OCI-LY3 (cell line): ENCODE measurements at regions not wholly inside any gene's neighbourhood (a gene's known extent, or its start where the extent isn't known, plus 50 kb on each side); places are given as distances from the start of the nearest gene placed in this dataset.
A peak's percentile ranks its signal among the peaks of the same experiment; 100 is the strongest.

Experiments
- H2AFZ ChIP-seq: fragments of 200-600, 300-600 bp; shearing (Covaris generic); 2 replicates; pipeline ENCODE4 v1.6.0; 2014; ENCODE audit warnings: antibody characterized with exemption, low read depth, low read length
- H3K27ac ChIP-seq: fragments of 200-600, 300-600 bp; sonication (generic); 2 replicates; pipeline ENCODE4 v1.5.1; 2014; ENCODE audit warnings: mild to moderate bottlenecking, low read length, moderate library complexity, mixed read lengths
- H3K27me3 ChIP-seq: fragments of 200-600, 300-600 bp; sonication (generic); 2 replicates; pipeline ENCODE4 v1.6.1; 2014; ENCODE audit warnings: low read depth, low read length, mixed read lengths
- H3K36me3 ChIP-seq: fragments of 200-600, 300-600 bp; sonication (generic); replicated peaks from 2 replicates; pipeline ENCODE3; 2014; ENCODE audit warnings: low read depth, low read length, mixed read lengths
- H3K4me1 ChIP-seq: fragments of 300-600, 200-600 bp; sonication (generic); 2 replicates; pipeline ENCODE4 v1.6.1; 2014; ENCODE audit warnings: low read length, mixed read lengths
- H3K4me2 ChIP-seq: fragments of 200-600, 300-600 bp; sonication (generic); 2 replicates; pipeline ENCODE4 v1.6.1; 2014; ENCODE audit warnings: low read length, mixed read lengths
- H3K4me3 ChIP-seq: fragments of 300-600, 200-600 bp; sonication (generic); 2 replicates; pipeline ENCODE4 v1.5.1; 2014; ENCODE audit warnings: antibody characterized with exemption, mild to moderate bottlenecking, low read length, moderate library complexity
- H3K79me2 ChIP-seq: fragments of 300-600, 200-600 bp; shearing (Covaris generic); 2 replicates; pipeline ENCODE4 v1.6.1; 2014; ENCODE audit warnings: mild to moderate bottlenecking, low read length, mixed read lengths
- H3K9ac ChIP-seq: fragments of 300-600, 200-600 bp; shearing (Covaris generic); 2 replicates; pipeline ENCODE4 v1.6.0; 2014; ENCODE audit warnings: mild to moderate bottlenecking, low read length, moderate library complexity
- H3K9me3 ChIP-seq: fragments of 200-600, 300-600 bp; shearing (Covaris generic); 2 replicates; pipeline ENCODE4 v1.6.1; 2014; ENCODE audit warnings: low read length, mixed read lengths; ENCODE audit not compliant: insufficient read depth
- H4K20me1 ChIP-seq: fragments of 200-600, 300-600 bp; sonication (generic); 2 replicates; pipeline ENCODE4 v1.6.1; 2016; ENCODE audit warnings: low read length, mixed read lengths; ENCODE audit not compliant: insufficient read depth
- CTCF ChIP-seq: fragments of 200-600, 300-600 bp; sonication (generic); IDR thresholded peaks from 2 replicates; pipeline ENCODE4 v1.5.1; 2014; ENCODE audit warnings: antibody characterized with exemption, low read length, low read depth
- EZH2phosphoT487 ChIP-seq: fragments of 200-600 bp; shearing (Covaris generic); IDR thresholded peaks from 2 replicates; pipeline ENCODE4 v1.6.1; 2018; ENCODE audit warnings: antibody characterized with exemption, mixed run types, low read depth

DNA sequence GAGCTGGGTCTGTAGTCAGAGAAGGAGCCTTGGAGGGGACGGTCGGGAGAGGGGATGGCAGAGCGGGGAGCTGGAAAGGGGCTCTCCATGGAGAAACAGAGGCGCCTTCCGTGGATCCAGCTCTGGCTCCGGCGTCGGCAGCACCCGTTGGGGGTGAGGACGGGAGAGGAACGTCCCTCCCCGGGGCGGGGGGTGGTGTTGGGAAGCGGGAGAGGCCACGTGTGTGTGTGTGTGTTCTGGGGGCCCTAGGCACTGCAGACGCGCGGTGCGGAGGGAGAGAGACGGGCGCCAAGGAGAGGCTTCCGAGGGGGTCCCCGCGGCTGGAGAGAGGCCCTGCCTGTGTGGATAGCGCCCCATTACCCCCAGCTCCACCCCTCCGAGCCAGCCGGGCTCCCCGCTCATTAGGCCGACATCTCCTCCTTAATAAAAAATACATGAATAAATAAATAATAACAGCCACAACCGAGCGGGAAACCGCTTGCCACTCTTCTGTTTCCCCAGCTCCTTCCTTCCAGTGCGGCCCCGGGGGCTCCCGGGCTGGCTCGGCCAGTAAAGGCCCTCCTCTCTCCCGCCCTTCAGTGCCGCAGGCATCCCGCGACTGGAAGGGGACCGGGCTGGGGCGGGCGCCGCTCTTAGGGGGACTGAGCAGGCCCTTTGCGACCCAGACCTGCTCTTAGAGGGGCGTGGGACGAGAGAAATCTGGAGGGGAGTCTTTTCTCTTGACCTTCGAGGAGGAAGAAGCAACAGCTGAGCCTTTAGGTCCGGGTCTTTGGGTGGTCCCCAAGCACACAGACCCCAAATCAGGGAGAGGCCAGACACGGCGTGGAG is 71.3 kb upstream of the ARAP3 start:
- H3K27ac ChIP-seq, result no peak overlapping the region
- H3K36me3 ChIP-seq, result no peaks in the 10 kb centered on the region
- H3K79me2 ChIP-seq, result no peaks in the 10 kb centered on the region
- no peak overlapping the region for H3K4me2 ChIP-seq
- H3K9me3 ChIP-seq, result no peaks in the 10 kb centered on the region
- peaks cover 5% of the 10 kb centered on the region; the same call in 1 of the 2 replicates for H4K20me1 ChIP-seq
- TF ChIP-seq EZH2phosphoT487 (no peak), CTCF (no peak)
- H3K4me1 ChIP-seq, result peaks cover under 1% of the 10 kb centered on the region; the same call in 1 of the 2 replicates
- no peaks in the 10 kb centered on the region for H3K27me3 ChIP-seq
- no peak overlapping the region for H2AFZ ChIP-seq
- no peak overlapping the region for H3K4me3 ChIP-seq
- H3K9ac ChIP-seq, result no peak overlapping the region

- Histone ChIP-seq H4K20me1 (no peaks in the 10 kb centered on the region), H3K27ac (no peak overlapping the region), H3K27me3 (no peaks in the 10 kb centered on the region), H2AFZ (no peak overlapping the region), H3K36me3 (no peaks in the 10 kb centered on the region), H3K9me3 (no peaks in the 10 kb centered on the region), H3K4me3 (peak overlapping the region; percentile 35), H3K4me2 (peak overlapping the region; percentile 69), H3K79me2 (no peaks in the 10 kb centered on the region), H3K4me1 (peaks cover 18% of the 10 kb centered on the region), H3K9ac (peak overlapping the region; percentile 11; the same call in 1 of the 2 replicates)
- TF ChIP-seq EZH2phosphoT487, result no peak
- TF ChIP-seq CTCF, result no peak
Observed at GRCh38 chr5:141747152-141748141, 65.4 kb upstream of the ARAP3 start.

GRCh38 chr5:141746395-141746794 is 64.4 kb upstream of the ARAP3 start:
- Histone ChIP-seq H3K27ac (no peak overlapping the region), H3K9ac (no peak overlapping the region), H2AFZ (no peak overlapping the region), H3K36me3 (no peaks in the 10 kb centered on the region), H3K27me3 (no peaks in the 10 kb centered on the region), H3K9me3 (no peaks in the 10 kb centered on the region), H3K4me3 (no peak overlapping the region), H4K20me1 (no peaks in the 10 kb centered on the region), H3K4me1 (peaks cover 18% of the 10 kb centered on the region), H3K4me2 (no peak overlapping the region), H3K79me2 (no peaks in the 10 kb centered on the region)
- no peak for TF ChIP-seq EZH2phosphoT487
- no peak for TF ChIP-seq CTCF

- TF ChIP-seq EZH2phosphoT487, result no peak
- no peak for TF ChIP-seq CTCF
- Histone ChIP-seq H3K79me2 (no peaks in the 10 kb centered on the region), H2AFZ (no peak overlapping the region), H3K27me3 (no peaks in the 10 kb centered on the region), H3K4me1 (peaks cover 18% of the 10 kb centered on the region), H3K36me3 (no peaks in the 10 kb centered on the region), H3K27ac (no peak overlapping the region), H3K4me2 (no peak overlapping the region), H4K20me1 (no peaks in the 10 kb centered on the region), H3K9me3 (no peaks in the 10 kb centered on the region), H3K9ac (no peak overlapping the region), H3K4me3 (no peak overlapping the region)
Observed at GRCh38 chr5:141745390-141745789, 63.4 kb upstream of the ARAP3 start.
